ENCODE measurements at regions not wholly inside any gene's neighbourhood (a gene's known extent, or its start where the extent isn't known, plus 50 kb on each side); places are given as distances from the start of the nearest gene placed in this dataset.

DNA sequence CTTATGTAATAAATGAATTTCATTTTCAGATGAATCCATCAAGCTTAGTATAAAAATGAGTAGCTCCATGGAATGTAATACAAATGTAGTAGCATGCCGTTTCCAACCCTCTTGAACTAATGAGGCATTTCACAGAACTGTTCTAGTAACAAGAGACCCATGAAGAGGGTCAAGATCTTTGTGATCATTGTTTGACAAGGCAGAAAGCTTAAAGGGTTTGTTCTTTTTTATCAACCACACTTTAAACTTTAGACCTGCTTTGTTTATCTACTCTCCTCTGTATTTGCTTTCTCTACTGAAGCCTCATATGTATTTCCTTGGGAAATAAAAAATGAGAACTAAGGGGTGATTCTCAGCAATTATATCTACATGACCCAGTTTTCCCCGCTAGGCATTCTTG is 513.9 kb downstream of the ARAP2 start:
- CTCF ChIA-PET (ENCODE audit: unreplicated experiment): no interaction called here

DNA sequence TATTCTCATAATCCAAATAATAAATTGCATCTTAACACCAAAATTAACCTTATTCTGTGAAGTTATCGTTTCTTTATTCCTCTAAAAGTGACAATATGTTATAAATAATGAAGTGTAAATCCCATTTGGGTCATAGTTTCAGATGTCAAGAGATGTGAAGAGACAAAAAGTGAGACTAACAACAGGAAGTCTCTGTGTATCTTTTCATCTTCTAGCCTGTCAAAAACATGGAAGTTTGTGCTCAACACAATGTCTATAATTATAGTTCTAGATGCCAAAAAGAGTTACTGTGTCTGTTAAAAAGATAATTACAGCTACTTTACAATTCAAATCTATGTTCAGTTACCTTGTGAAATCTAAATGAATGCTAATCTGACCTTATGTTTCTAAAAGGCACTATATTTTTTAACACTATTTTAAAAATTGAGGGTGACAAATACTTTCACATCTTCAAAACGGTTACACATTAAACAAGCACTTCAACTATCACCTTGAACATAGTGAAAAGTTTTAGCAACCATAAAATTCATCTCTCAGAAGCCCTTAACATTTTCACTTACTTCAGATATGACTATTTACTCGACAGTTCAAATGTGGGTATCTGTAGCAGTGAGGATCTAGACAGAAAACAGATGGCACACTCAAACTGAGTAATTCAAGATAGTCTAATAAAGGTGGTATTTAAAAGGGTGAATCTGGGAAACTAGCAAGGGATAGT is 509.8 kb downstream of the ARAP2 start:
- CTCF ChIA-PET (ENCODE audit: unreplicated experiment): no interaction called here
- Histone ChIP-seq H3K4me2 (ENCODE audit: low read length) (no peak overlapping the region), H4K20me1 (ENCODE audit: insufficient read depth, low read length) (no peaks in the 10 kb centered on the region), H3K9me2 (ENCODE audit: insufficient read depth, low read length) (no peaks in the 10 kb centered on the region), H3K4me1 (ENCODE audit: insufficient read depth, low read length, poor library complexity, severe bottlenecking) (no peaks in the 10 kb centered on the region), H2AFZ (ENCODE audit: low read length) (no peak overlapping the region), H3K36me3 (ENCODE audit: insufficient read depth, low read length) (no peaks in the 10 kb centered on the region), H3K9me3 (ENCODE audit: low read length) (no peaks in the 10 kb centered on the region), H3K4me3 (ENCODE audit: low read depth, low read length, poor library complexity, severe bottlenecking) (no peak overlapping the region), H3K79me2 (ENCODE audit: insufficient read depth, low read depth, low read length) (no peaks in the 10 kb centered on the region), H3K27ac (ENCODE audit: low read depth, low read length, poor library complexity, severe bottlenecking) (no peak overlapping the region)
- no peak for DNase-seq (ENCODE audit: low spot score)
- intact Hi-C loops (cut with micrococcal nuclease; ENCODE audit: unreplicated experiment): no loop called here
- POLR2A ChIA-PET: no interaction called here
- TF ChIP-seq, protein P1, sequence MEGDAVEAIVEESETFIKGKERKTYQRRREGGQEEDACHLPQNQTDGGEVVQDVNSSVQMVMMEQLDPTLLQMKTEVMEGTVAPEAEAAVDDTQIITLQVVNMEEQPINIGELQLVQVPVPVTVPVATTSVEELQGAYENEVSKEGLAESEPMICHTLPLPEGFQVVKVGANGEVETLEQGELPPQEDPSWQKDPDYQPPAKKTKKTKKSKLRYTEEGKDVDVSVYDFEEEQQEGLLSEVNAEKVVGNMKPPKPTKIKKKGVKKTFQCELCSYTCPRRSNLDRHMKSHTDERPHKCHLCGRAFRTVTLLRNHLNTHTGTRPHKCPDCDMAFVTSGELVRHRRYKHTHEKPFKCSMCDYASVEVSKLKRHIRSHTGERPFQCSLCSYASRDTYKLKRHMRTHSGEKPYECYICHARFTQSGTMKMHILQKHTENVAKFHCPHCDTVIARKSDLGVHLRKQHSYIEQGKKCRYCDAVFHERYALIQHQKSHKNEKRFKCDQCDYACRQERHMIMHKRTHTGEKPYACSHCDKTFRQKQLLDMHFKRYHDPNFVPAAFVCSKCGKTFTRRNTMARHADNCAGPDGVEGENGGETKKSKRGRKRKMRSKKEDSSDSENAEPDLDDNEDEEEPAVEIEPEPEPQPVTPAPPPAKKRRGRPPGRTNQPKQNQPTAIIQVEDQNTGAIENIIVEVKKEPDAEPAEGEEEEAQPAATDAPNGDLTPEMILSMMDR (conservative IDR thresholded peaks at IDR 0.05; ENCODE audit: low read length): no peak
- TF ChIP-seq EZH2phosphoT487 (IDR thresholded peaks at IDR 0.05; ENCODE audit: borderline replicate concordance, low read depth, low read length): no peak
- no TSS peak for BruUV-seq (replicated peaks)

More for the DNA sequence above, 513.9 kb downstream of the ARAP2 start:
- H3K27ac ChIP-seq (ENCODE audit: low read depth, low read length, poor library complexity, severe bottlenecking): no peak overlapping the region
- BruUV-seq (replicated peaks): no TSS peak
- no peaks in the 10 kb centered on the region for H3K9me3 ChIP-seq (ENCODE audit: low read length)
- no peak overlapping the region for H2AFZ ChIP-seq (ENCODE audit: low read length)
- H3K4me2 ChIP-seq (ENCODE audit: low read length): no peak overlapping the region
- TF ChIP-seq, protein P1 (conservative IDR thresholded peaks at IDR 0.05; ENCODE audit: low read length): no peak
- TF ChIP-seq EZH2phosphoT487 (IDR thresholded peaks at IDR 0.05; ENCODE audit: borderline replicate concordance, low read depth, low read length): no peak
- intact Hi-C loops (cut with micrococcal nuclease; ENCODE audit: unreplicated experiment): no loop called here
- H3K4me3 ChIP-seq (ENCODE audit: low read depth, low read length, poor library complexity, severe bottlenecking): no peak overlapping the region
- POLR2A ChIA-PET: interaction anchor here (0.7 kb wide), 1 partner anchor 10 kb away, joined by 3 read pairs; no protein-coding TSS in a partner anchor
- no peaks in the 10 kb centered on the region for H3K4me1 ChIP-seq (ENCODE audit: insufficient read depth, low read length, poor library complexity, severe bottlenecking)
- no peaks in the 10 kb centered on the region for H3K79me2 ChIP-seq (ENCODE audit: insufficient read depth, low read depth, low read length)
- DNase-seq (ENCODE audit: low spot score): no peak
- H4K20me1 ChIP-seq (ENCODE audit: insufficient read depth, low read length): no peaks in the 10 kb centered on the region
- H3K9me2 ChIP-seq (ENCODE audit: insufficient read depth, low read length): no peaks in the 10 kb centered on the region
- H3K36me3 ChIP-seq (ENCODE audit: insufficient read depth, low read length): no peaks in the 10 kb centered on the region

DNA sequence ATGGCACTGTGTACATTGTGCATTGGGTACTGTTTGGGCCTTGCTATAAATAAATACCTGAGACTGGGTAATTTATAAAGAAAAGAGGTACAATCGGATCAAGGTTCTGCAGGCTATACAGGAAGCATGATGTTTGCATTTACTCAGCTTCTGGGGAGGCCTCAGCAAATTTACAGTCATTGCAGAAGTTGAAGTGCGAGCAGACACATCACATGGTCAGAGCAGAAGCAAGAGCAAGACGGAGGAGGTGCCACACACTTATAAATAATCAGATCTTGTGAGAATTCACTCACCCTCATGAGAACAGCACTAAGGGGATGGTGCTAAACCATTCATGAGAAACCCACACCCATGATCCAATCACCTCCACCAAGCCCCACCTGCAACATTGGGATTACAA is 505.0 kb downstream of the ARAP2 start:
- CTCF ChIA-PET (ENCODE audit: unreplicated experiment): no interaction called here
- Histone ChIP-seq H3K9me3 (ENCODE audit: low read length) (no peaks in the 10 kb centered on the region), H3K79me2 (ENCODE audit: insufficient read depth, low read depth, low read length) (no peaks in the 10 kb centered on the region), H2AFZ (ENCODE audit: low read length) (no peak overlapping the region), H3K27ac (ENCODE audit: low read depth, low read length, poor library complexity, severe bottlenecking) (no peak overlapping the region), H4K20me1 (ENCODE audit: insufficient read depth, low read length) (no peaks in the 10 kb centered on the region), H3K4me2 (ENCODE audit: low read length) (no peak overlapping the region), H3K36me3 (ENCODE audit: insufficient read depth, low read length) (no peaks in the 10 kb centered on the region), H3K4me1 (ENCODE audit: insufficient read depth, low read length, poor library complexity, severe bottlenecking) (no peaks in the 10 kb centered on the region), H3K4me3 (ENCODE audit: low read depth, low read length, poor library complexity, severe bottlenecking) (no peak overlapping the region), H3K9me2 (ENCODE audit: insufficient read depth, low read length) (no peaks in the 10 kb centered on the region)
- no peak for TF ChIP-seq EZH2phosphoT487 (IDR thresholded peaks at IDR 0.05; ENCODE audit: borderline replicate concordance, low read depth, low read length)
- TF ChIP-seq, protein P1 (conservative IDR thresholded peaks at IDR 0.05; ENCODE audit: low read length): no peak
- POLR2A ChIA-PET: no interaction called here
- intact Hi-C loops (cut with micrococcal nuclease; ENCODE audit: unreplicated experiment): no loop called here
- no TSS peak for BruUV-seq (replicated peaks)
- no peak for DNase-seq (ENCODE audit: low spot score)
